ENCODE measurements at regions not wholly inside any gene's neighbourhood (a gene's known extent, or its start where the extent isn't known, plus 50 kb on each side); places are given as distances from the start of the nearest gene placed in this dataset.
A peak's percentile ranks its signal among the peaks of the same experiment; 100 is the strongest.
"Not testable (repeated sequence)": the region's sequence is repeated elsewhere in the genome, so short reads cannot be mapped to it uniquely, and the experiment has no call there.

DNA sequence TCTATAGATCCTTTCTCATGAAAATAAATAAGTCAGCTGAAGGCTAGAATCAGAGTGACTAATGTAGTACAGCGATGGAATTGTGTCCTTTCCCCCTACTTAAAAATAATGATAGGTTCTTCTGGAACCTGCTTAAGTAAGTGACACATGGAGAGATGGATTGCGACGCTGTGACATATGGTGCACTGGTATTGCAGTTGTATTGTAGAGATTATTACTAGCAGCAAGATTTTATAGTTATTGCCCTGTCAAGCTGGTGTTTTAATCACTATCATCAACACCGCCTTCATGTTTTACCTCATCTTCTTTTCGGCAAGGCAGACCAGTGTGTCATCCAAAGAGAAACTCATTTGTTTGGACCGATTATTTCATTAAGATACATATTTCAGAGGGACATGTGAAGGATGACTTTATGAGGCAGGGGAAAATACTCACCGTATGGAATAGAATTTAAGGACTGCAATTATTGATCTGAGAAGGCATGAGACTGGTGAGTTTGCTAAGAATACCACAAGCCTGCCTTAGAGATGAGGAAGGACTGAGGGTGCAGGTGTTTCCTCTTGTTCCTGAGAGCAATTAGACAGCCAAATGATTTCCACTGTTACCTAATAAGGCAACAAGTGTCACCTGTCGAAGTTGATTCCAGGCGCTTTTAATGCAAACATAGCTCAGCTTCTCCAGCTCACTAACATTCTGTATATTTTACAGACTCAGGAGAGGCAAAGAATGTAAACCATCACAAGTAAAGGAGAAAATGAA lies 1855.5 kb downstream of the MAT2B start:
- DNase-seq: no peak

DNA sequence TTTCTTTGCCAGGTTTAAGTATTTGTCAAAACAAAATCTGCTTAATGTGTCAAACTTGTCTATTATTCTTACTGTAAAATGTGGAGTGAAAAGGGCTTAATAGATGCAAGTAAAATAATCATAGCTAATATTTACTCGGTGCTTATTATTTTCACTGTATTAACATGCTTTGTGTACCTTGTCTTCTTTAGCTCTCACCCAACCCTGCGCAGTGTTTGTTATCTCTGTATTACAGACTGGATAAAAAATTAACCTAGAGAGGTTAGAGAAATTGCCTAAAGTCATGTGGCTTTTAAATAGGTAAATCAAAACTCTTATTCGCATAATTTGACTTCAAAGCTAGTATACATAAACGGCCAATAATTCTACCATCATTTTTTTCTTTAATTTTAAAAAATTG lies 1864.8 kb downstream of the MAT2B start:
- no peak for DNase-seq

GRCh38 chr5:165370794-165371193 lies 1865.4 kb downstream of the MAT2B start:
- DNase-seq: no peak

- DNase-seq: no peak
Observed at GRCh38 chr5:165375201-165375600, 1869.8 kb downstream of the MAT2B start.

GRCh38 chr5:165393839-165394238 lies 1888.4 kb downstream of the MAT2B start:
- no peak for DNase-seq

- DNase-seq: no peak
Observed at GRCh38 chr5:165397516-165397915, 1892.1 kb downstream of the MAT2B start.

DNA sequence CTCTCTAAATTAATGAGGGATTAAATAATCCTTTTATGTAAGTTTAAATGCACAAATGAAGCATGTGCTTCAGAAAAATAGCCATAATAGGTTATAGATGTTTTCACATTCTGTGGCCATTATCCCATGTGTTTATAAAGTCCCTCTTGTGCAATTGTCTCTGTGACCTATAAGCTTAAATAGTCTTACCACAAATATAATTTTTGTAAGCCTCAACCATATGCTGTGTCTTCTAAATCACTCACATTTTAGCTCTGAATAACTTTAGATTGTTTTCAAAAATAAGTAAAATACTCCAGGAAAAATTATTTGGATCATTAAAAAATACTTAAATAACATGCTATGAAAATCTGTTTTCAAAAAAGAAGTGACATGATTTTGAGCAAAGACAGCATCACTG lies 1894.7 kb downstream of the MAT2B start:
- no peak for DNase-seq

- DNase-seq: no peak
Observed at GRCh38 chr5:165404917-165405316, 1899.5 kb downstream of the MAT2B start.

- DNase-seq: no peak
Observed at GRCh38 chr5:165405340-165405739, 1899.9 kb downstream of the MAT2B start.

DNA sequence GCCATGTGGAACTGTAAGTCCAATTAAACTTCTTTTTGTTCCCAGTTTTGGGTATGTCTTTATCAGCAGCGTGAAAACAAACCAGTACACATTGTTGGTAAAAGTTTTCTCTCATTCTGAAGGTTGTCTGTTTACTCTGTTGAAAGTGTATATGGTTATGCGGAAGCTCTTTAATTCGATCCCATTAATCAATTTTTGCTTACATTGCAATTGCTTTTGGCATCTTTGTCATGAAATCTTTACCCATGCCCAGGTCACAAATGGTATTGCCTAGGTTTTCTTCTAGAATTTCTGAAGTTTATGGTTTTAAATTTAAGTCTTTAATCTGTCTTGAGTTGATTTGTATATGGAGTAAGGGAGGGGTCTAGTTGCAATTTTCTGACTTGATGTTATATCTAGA lies 1901.9 kb downstream of the MAT2B start:
- DNase-seq: no peak

GRCh38 chr5:165410476-165410875 lies 1905.1 kb downstream of the MAT2B start:
- DNase-seq: no peak

GRCh38 chr5:165411532-165411931 lies 1906.1 kb downstream of the MAT2B start:
- DNase-seq: not testable (repeated sequence)

GRCh38 chr5:165420493-165420892 lies 1915.1 kb downstream of the MAT2B start:
- DNase-seq: no peak

DNA sequence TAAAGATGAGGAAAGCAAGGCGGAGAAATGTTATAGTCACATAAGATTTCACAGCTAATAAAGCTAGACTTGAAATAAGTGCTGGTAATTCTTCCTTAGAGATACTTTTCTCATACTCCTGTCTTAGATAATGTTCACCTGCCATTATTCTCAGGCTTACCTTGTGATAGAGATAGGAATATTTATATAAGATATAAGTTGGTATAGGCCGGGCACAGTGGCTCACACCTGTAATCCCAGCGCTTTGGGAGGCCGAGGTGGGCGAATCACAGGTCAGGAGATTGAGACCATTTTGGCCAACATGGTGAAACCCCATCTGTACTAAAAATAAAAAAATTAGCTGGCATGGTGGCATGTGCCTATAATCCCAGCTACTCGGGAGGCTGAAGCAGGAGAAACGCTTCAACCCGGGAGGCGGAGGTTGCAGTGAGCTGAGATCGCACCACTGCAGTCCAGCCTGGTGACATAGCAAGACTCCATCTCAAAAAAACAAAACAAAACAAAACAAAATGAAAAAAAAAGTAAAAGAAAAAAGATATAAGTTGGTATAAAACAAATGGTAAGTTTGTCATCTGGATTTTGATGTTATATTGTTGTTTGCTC lies 1918.4 kb downstream of the MAT2B start:
- no peak for DNase-seq

DNA sequence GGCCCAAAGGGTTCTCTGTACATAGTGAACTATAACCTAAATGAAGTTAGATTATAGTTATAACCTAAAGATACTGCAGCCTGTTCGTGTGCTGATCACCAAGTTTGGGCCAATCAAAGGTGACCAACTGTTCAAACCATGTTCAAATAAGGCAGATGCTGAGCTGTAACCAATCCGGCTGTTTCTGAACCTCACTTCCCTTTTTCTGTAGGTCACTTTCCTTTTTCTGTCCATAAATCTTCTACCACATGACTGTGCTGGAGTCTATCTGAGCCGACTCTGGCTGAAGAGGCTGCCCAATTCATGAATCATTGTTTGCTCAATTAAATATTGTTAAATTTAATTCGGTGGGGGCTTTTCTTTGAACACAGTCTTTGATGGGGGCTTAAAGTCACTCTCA lies 1920.2 kb downstream of the MAT2B start:
- no peak for DNase-seq

- no peak for DNase-seq
Observed at GRCh38 chr5:165448753-165449152, 1943.3 kb downstream of the MAT2B start.

GRCh38 chr5:165457859-165458481 lies 1952.6 kb downstream of the MAT2B start:
- DNase-seq: peak; percentile 9

DNA sequence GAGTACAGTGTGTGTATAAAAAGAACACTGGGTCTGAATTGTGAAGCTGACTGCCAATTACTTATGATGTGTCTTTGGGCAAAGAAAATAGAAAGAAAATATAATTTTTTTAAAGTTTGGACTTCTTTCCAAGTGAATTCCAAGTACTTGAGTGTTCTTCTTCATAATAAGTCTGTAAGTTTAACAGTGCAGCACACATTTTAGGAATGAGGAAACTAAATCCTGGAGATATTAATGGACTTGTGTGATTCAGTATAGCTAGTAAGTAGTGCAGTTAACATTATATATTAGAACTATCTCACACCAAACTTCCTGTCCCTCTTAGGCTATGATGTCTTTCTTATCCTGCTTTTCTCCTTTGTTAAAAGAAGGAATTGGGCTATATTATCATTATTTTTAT lies 1953.8 kb downstream of the MAT2B start:
- DNase-seq: no peak

- no peak for DNase-seq
Observed at GRCh38 chr5:165460911-165461310, 1955.5 kb downstream of the MAT2B start.

GRCh38 chr5:165477546-165477945 lies 1972.1 kb downstream of the MAT2B start:
- DNase-seq: no peak

GRCh38 chr5:165495829-165496380 lies 1990.5 kb downstream of the MAT2B start:
- no peak for DNase-seq

- DNase-seq: no peak
Observed at GRCh38 chr5:165497707-165498106, 1992.3 kb downstream of the MAT2B start.

DNA sequence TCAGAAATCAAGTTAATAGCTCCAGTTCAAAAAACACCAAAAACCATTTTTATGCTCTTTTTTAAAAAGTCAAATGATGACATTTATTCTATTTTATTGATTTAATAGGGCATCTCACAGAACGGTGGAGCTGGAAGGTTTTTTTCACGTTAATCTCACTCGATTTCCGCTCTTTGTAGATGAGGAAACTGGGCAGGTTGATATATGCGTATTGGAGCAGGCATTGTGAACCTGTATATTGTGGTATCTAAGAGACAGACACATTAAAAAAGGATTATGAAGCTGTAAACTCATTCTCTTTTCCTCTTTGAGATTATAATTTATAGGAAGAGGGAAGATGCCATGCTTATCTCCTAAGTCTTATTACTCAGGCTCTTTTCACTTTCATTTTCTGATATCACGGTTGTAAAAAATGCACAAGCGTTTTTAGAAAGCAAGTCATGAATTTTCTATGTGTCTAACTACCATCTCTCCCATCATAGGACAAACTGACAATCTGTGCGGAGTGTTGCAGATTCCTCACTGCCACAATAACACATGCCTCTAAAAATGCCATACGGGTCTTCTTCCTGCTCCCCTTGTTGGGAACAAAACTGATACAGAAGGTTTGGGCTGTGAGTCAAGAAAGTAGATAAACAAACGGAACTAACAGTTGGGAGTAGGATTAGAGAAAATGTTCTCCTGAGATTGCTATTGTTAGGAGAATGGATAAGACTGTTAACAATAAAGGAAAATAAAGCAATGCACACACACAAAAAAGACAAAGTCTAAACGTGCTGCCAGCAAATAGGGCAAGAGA lies 1997.7 kb downstream of the MAT2B start:
- no peak for DNase-seq
